Spinal cord (tissue), 9 donors: ENCODE measurements at regions not wholly inside any gene's neighbourhood (a gene's known extent, or its start where the extent isn't known, plus 50 kb on each side); places are given as distances from the start of the nearest gene placed in this dataset.
"Not testable (repeated sequence)": the region's sequence is repeated elsewhere in the genome, so short reads cannot be mapped to it uniquely, and the experiment has no call there.

Source experiments
- DNase-seq, 6 donors: peaks; one replicate each; pipeline versions ENCODE4 v3.0.0 to v3.0.0-alpha.2; 2013 to 2015; ENCODE audit warnings: low spot score in 6 of 6, low read depth in 4 of 6
- H3K27ac ChIP-seq: one replicate; pipeline ENCODE4 v1.5.1; 2013; ENCODE audit warnings: low read depth, low read length, control low read depth
- H3K27me3 ChIP-seq: one replicate; pipeline ENCODE4 v1.6.1; 2013; ENCODE audit warnings: low read length; ENCODE audit not compliant: control insufficient read depth, insufficient read depth
- H3K36me3 ChIP-seq: one replicate; pipeline ENCODE4 v1.6.1; 2013; ENCODE audit warnings: low read length; ENCODE audit not compliant: control insufficient read depth, insufficient read depth
- H3K4me1 ChIP-seq: one replicate; pipeline ENCODE4 v1.6.1; 2013; ENCODE audit warnings: low read length; ENCODE audit not compliant: control insufficient read depth, insufficient read depth
- H3K4me3 ChIP-seq: one replicate; pipeline ENCODE4 v1.5.1; 2013; ENCODE audit warnings: low read depth, low read length, control low read depth
- H3K9me3 ChIP-seq: one replicate; pipeline ENCODE4 v1.6.1; 2013; ENCODE audit warnings: low read length; ENCODE audit not compliant: control insufficient read depth, insufficient read depth
- WGBS: methylation state at CpG from one replicate; pipeline ENCODE4 v1.1.5; 2013; ENCODE audit warnings: missing lambda C conversion rate; ENCODE audit not compliant: insufficient coverage; 5-methylcytosine and 5-hydroxymethylcytosine counted together
- donor health status: healthy.

GRCh38 chr4:18111081-18111480, 89.5 kb upstream of the LCORL start:
- no peak for DNase-seq
- H3K36me3 ChIP-seq = no peaks in the 10 kb centered on the region
- no peak overlapping the region for H3K27ac ChIP-seq
- H3K4me3 ChIP-seq = no peak overlapping the region
- H3K27me3 ChIP-seq = no peaks in the 10 kb centered on the region
- 94% methylated on average over 2 of the region's 4 CpGs for WGBS
- H3K9me3 ChIP-seq = no peaks in the 10 kb centered on the region
- no peaks in the 10 kb centered on the region for H3K4me1 ChIP-seq

- Histone ChIP-seq H3K4me3 (no peak overlapping the region), H3K36me3 (no peaks in the 10 kb centered on the region), H3K4me1 (no peaks in the 10 kb centered on the region), H3K27me3 (no peaks in the 10 kb centered on the region), H3K27ac (no peak overlapping the region), H3K9me3 (no peaks in the 10 kb centered on the region)
- WGBS = 67% methylated on average over 1 of the region's 6 CpGs
- no peak for DNase-seq
Measured at GRCh38 chr4:18110099-18110498, 88.5 kb upstream of the LCORL start.

GRCh38 chr4:18109676-18110075, 88.1 kb upstream of the LCORL start:
- WGBS = 25% methylated on average over 1 of the region's 3 CpGs

GRCh38 chr4:18107848-18108528, 86.4 kb upstream of the LCORL start:
- not testable (repeated sequence) for H3K36me3 ChIP-seq, H3K27ac ChIP-seq, H3K9me3 ChIP-seq, H3K4me1 ChIP-seq, H3K4me3 ChIP-seq, H3K27me3 ChIP-seq, DNase-seq
- WGBS = no CpG with 5 or more reads among the region's 4 CpGs

More at GRCh38 chr4:18109676-18110075, 88.1 kb upstream of the LCORL start:
- H3K27ac ChIP-seq = no peak overlapping the region
- no peaks in the 10 kb centered on the region for H3K27me3 ChIP-seq
- no peak for DNase-seq
- no peaks in the 10 kb centered on the region for H3K36me3 ChIP-seq
- H3K4me1 ChIP-seq = no peaks in the 10 kb centered on the region
- H3K4me3 ChIP-seq = no peak overlapping the region
- no peaks in the 10 kb centered on the region for H3K9me3 ChIP-seq

- no peaks in the 10 kb centered on the region for H3K9me3 ChIP-seq
- H3K4me3 ChIP-seq = no peak overlapping the region
- H3K27me3 ChIP-seq = no peaks in the 10 kb centered on the region
- peak in 1 of 6 donors; percentile 13 for DNase-seq
- no peaks in the 10 kb centered on the region for H3K4me1 ChIP-seq
- no peak overlapping the region for H3K27ac ChIP-seq
- no peaks in the 10 kb centered on the region for H3K36me3 ChIP-seq
- 88% methylated on average over 3 of the region's 5 CpGs for WGBS
Measured at GRCh38 chr4:18106620-18107019, 85.1 kb upstream of the LCORL start.

DNA sequence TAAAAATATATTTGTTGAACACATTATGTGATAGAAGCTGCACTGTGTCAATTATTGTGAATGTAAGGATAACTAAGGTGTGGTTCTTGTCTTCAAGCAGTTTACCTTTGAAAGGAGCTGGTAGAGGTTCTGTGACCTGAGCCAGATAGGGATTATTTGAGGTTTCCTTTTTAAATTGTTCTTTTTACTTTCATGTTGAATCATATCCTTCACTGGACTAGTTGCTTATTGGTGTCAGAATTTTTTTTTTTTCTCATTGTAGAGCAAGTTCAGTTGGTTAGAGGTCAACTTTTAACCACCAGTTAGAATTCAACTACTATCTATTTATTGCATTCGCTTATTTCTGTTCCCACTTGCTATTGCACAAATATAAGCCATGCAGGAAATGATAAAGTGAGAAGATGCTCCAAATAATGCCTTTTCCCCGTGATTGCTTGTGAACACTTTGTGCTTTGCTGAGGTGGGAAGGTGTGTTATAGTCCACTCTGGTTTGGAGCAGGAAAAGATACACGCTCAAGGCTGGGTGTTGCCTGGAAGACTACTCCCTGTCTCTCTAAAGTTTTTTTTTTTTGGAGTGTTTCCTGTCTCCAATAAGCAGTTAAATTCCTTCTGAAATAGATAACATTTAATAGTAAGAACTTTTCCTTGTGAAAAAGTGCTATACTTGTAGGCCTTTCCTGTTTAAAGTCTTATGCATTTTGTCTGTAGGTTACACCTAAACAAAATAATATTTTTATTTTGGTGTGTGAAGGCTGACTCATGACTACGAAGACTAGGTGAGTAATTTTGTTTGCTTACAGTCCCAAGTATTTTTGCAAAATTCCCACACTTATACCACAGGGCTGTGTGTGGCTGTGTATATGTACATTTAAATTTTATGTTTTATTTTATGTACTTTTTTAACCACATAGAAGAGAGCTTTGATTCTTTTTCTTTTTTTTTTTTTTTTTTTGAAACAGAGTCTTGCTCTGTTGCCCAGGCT, 83.8 kb upstream of the LCORL start:
- WGBS = 83% methylated on average over 1 of the region's 4 CpGs
- no peaks in the 10 kb centered on the region for H3K4me1 ChIP-seq
- H3K9me3 ChIP-seq = no peaks in the 10 kb centered on the region
- DNase-seq = no peak
- no peak overlapping the region for H3K4me3 ChIP-seq
- no peak overlapping the region for H3K27ac ChIP-seq
- H3K36me3 ChIP-seq = no peaks in the 10 kb centered on the region
- no peaks in the 10 kb centered on the region for H3K27me3 ChIP-seq

DNA sequence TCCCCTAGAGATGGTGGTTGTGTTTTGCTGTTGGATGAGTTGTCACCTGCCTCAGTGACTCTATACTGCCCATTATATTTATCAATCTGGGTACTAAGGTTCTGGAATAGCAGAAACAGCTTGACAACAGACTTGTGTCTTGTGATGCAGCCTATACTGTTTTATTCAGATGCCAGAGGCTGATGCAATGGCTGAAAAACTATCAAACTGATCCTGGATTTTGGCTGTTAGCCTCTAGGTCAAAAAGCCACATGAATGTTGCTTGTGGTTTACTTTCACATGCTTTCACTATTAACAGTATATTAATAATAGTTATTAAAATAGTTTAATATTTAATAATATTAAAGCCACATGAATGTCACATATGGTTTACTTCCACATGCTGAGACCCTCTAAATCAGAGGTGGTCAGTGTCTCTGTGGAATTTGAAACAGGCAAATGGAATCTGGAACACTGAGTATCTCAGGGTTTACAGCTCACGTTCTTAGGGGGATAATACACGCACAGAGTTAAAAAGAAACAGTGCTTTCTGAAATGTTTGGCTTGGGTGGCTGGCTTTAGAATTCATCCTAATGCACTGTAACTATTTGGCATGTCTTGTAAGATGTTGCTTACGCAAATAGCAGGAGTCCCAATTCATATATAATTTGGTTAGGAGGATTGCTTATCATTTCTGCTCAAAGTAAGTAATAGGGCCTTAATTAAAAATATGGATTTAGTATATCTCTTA, 82.5 kb upstream of the LCORL start:
- H3K36me3 ChIP-seq = no peaks in the 10 kb centered on the region
- H3K27ac ChIP-seq = no peak overlapping the region
- no peak for DNase-seq
- H3K27me3 ChIP-seq = no peaks in the 10 kb centered on the region
- 44% methylated on average over 2 of the region's 3 CpGs for whole genome bisulfite sequencing
- H3K4me3 ChIP-seq = no peak overlapping the region
- no peaks in the 10 kb centered on the region for H3K4me1 ChIP-seq
- H3K9me3 ChIP-seq = no peaks in the 10 kb centered on the region

- 67% methylated on average over 2 of the region's 4 CpGs for WGBS
- no peak for DNase-seq
- Histone ChIP-seq H3K9me3 (no peaks in the 10 kb centered on the region), H3K4me3 (no peak overlapping the region), H3K27me3 (no peaks in the 10 kb centered on the region), H3K4me1 (no peaks in the 10 kb centered on the region), H3K36me3 (no peaks in the 10 kb centered on the region), H3K27ac (no peak overlapping the region)
Measured at GRCh38 chr4:18100657-18101056, 79.1 kb upstream of the LCORL start.

DNA sequence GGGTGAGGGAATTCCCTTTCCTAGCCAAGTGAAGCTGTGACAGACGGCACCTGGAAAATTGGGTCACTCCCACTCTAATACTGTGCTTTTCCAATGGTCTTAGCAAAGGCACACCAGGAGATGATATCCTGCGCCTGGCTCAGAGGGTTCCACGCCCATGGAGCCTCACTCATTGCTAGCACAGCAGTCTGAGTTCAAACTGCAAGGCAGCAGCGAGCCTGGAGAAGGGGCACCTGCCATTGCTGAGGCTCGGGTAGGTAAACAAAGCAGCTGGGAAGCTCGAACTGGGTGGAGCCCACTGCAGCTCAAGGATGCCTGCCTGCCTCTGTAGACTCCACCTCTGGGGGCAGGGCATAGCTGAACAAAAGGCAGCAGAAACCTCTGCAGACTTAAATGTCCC, 68.9 kb upstream of the LCORL start:
- H3K9me3 ChIP-seq, H3K4me1 ChIP-seq, H3K27me3 ChIP-seq, DNase-seq, H3K36me3 ChIP-seq, H3K27ac ChIP-seq, H3K4me3 ChIP-seq: not testable (repeated sequence)
- WGBS = 67% methylated on average over 6 of the region's 6 CpGs
